Immature natural killer cell (primary cell): ENCODE measurements at regions not wholly inside any gene's neighbourhood (a gene's known extent, or its start where the extent isn't known, plus 50 kb on each side); places are given as distances from the start of the nearest gene placed in this dataset.
A peak's percentile ranks its signal among the peaks of the same experiment; 100 is the strongest.
"Not testable (repeated sequence)": the region's sequence is repeated elsewhere in the genome, so short reads cannot be mapped to it uniquely, and the experiment has no call there.

Experiments used
- DNase-seq, 3 donors: peaks; one replicate each; pipeline ENCODE4 v3.0.0; 2022; ENCODE audit warnings: mixed read lengths in 1 of 3
- H3K27ac Mint-ChIP-seq, 6 donors: one replicate each; pipeline ENCODE4 v1.8.0; 2020; ENCODE audit warnings: mixed read lengths in 6 of 6, mild to moderate bottlenecking in 5 of 6, inconsistent platforms in 4 of 6, moderate library complexity in 3 of 6
- H3K27me3 Mint-ChIP-seq, 3 donors: one replicate each; pipeline ENCODE4 v1.8.0; 2020 to 2021; ENCODE audit warnings: low read depth in 3 of 3, mild to moderate bottlenecking in 3 of 3, mixed read lengths in 3 of 3, moderate library complexity in 3 of 3, inconsistent platforms in 1 of 3
- H3K36me3 Mint-ChIP-seq, 3 donors: one replicate each; pipeline ENCODE4 v1.8.0; 2020; ENCODE audit warnings: mixed read lengths in 3 of 3, inconsistent platforms in 2 of 3, mild to moderate bottlenecking in 2 of 3
- H3K4me1 Mint-ChIP-seq, 2 donors: one replicate each; pipeline ENCODE4 v1.8.0; 2020; ENCODE audit warnings: inconsistent platforms in 2 of 2, mild to moderate bottlenecking in 2 of 2, mixed read lengths in 2 of 2, moderate library complexity in 1 of 2
- H3K4me3 Mint-ChIP-seq, 5 donors: one replicate each; pipeline ENCODE4 v1.8.0; 2020; ENCODE audit warnings: mild to moderate bottlenecking in 5 of 5, mixed read lengths in 5 of 5, inconsistent platforms in 3 of 5, moderate library complexity in 3 of 5
- H3K9me3 Mint-ChIP-seq, 6 donors: one replicate each; pipeline ENCODE4 v1.8.0; 2020; ENCODE audit warnings: mild to moderate bottlenecking in 6 of 6, mixed read lengths in 6 of 6, inconsistent platforms in 4 of 6, moderate library complexity in 3 of 6

DNA sequence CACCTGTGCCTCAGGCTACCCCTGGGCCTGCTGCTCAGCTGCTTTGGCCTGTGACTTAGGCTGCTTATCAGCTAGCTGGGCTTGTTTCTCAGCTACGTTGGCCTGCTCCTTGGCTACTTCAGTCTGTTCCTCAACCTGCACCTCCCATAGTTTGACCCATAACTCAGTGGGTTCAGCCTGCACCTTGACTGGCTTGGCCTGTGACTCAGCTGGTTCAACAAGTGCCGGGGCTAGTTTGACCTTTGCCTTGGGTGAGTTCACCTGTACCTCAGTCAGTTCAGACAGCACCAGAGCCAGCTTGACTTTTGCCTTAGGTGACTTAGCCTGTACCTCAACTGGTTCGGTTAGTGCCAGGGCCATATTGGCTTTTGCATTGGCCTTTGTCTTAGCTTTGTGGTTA lies 171.2 kb downstream of the MSN start:
- no peak for DNase-seq
- H3K36me3 Mint-ChIP-seq: no peaks in the 10 kb centered on the region
- peaks cover 0 to 5% (median 0%) of the 10 kb centered on the region in 6 donors for H3K9me3 Mint-ChIP-seq
- peaks cover 0 to 7% (median 2%) of the 10 kb centered on the region in 3 donors for H3K27me3 Mint-ChIP-seq
- no peak overlapping the region for H3K4me3 Mint-ChIP-seq
- no peak overlapping the region for H3K27ac Mint-ChIP-seq
- no peaks in the 10 kb centered on the region for H3K4me1 Mint-ChIP-seq

DNA sequence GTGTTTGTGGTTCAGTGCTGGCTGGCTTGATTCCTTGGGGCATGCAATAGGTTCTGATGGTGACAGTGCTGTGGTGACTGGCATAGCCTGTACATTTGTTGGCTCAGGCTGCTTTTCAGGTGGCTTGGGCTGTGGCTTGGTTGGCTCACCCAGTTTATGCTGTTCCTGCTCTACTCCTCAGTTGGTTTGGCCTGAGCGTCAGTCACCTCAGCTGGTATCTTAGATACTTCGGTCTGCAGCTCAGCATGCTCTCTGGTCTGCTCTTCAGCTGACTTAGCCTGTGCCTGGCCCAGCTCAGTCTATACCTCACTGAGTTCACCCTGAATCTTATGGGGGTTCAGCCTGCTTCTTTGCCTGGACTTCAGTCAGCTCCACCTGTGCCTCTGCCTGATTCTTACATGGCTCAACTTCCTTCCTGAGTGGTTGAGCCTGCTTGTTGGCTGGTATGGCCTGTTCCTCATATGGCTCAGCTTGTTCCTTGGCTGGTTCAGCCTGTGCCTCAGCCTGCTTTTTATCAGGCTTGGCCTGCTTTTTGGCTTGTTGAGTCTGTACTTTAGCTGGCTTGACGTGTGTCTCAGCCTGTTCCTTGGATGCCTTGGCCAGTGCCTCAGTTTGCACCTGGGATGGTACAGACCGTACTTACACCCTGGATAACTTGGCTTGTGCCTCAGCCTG lies 170.6 kb downstream of the MSN start:
- Mint-ChIP-seq H3K36me3 (no peaks in the 10 kb centered on the region), H3K4me1 (no peaks in the 10 kb centered on the region), H3K9me3 (peaks cover 0 to 5% (median 0%) of the 10 kb centered on the region in 6 donors), H3K27me3 (peaks cover 0 to 7% (median 2%) of the 10 kb centered on the region in 3 donors), H3K27ac (no peak overlapping the region), H3K4me3 (no peak overlapping the region)
- no peak for DNase-seq

DNA sequence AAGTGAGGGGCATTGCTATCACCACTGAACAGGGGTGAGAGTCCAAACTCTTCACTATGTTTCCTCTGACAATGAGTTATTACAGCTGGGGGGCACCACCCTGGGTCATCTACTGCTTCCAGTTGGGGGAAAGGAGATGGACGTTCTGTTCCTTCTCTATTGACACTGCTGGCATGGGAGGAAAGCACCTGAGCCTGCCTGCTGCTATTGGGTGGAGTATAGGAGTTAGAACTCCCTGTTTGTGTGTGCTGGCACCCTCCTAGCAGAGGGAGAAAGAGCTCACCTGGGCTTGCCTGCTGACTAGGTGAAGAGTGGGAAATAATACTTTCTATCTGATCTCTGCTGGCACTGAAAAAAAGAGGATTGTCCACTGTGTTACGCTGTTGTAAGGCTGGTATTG lies 163.8 kb downstream of the MSN start:
- H3K27ac Mint-ChIP-seq: no peak overlapping the region
- H3K4me3 Mint-ChIP-seq: no peak overlapping the region
- DNase-seq: no peak
- H3K9me3 Mint-ChIP-seq: peaks cover 0 to 5% (median 0%) of the 10 kb centered on the region in 6 donors
- no peaks in the 10 kb centered on the region for H3K36me3 Mint-ChIP-seq
- no peaks in the 10 kb centered on the region for H3K4me1 Mint-ChIP-seq
- peaks cover 0 to 7% (median 4%) of the 10 kb centered on the region in 3 donors for H3K27me3 Mint-ChIP-seq

DNA sequence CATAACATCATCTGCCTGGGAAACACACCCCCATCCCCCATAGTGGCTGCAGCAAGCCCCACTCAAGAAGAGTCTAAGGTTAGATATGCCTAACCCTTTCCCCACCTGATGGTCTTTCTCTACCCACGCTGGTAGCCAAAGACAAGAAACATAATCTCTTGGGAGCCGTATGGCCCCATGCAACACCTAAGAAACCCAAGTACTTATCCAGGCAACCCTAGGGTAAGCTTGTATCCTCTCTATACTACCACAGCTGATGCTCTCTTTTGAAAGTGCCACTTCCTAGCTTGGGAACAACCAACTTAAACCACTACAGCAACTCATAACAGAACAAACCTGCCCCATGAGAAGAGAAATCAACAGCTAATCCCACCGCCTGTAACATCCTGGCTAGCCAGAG lies 161.1 kb downstream of the MSN start:
- Mint-ChIP-seq H3K27me3 (peaks cover 3 to 6% (median 5%) of the 10 kb centered on the region in 3 donors), H3K9me3 (no peaks in the 10 kb centered on the region), H3K27ac (no peak overlapping the region), H3K36me3 (no peaks in the 10 kb centered on the region), H3K4me3 (no peak overlapping the region), H3K4me1 (no peaks in the 10 kb centered on the region)
- DNase-seq: no peak

DNA sequence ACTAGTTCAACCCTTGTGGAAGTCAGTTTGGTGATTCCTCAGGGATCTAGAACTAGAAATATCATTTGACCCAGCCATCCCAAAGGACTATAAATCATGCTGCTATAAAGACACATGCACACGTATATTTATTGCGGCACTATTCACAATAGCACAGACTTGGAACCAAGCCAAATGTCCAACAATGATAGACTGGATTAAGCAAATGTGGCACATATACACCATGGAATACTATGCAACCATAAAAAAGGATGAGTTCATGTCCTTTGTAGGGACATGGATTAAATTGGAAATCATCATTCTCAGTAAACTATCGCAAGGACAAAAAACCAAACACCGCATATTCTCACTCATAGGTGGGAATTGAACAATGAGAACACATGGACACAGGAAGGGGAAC lies 157.8 kb downstream of the MSN start:
- H3K27ac Mint-ChIP-seq, H3K4me3 Mint-ChIP-seq, H3K36me3 Mint-ChIP-seq, H3K9me3 Mint-ChIP-seq, DNase-seq: not testable (repeated sequence)
- Mint-ChIP-seq H3K27me3 (peaks cover 3 to 13% (median 6%) of the 10 kb centered on the region in 3 donors), H3K4me1 (peaks cover 4 to 18% of the 10 kb centered on the region in 2 donors)

DNA sequence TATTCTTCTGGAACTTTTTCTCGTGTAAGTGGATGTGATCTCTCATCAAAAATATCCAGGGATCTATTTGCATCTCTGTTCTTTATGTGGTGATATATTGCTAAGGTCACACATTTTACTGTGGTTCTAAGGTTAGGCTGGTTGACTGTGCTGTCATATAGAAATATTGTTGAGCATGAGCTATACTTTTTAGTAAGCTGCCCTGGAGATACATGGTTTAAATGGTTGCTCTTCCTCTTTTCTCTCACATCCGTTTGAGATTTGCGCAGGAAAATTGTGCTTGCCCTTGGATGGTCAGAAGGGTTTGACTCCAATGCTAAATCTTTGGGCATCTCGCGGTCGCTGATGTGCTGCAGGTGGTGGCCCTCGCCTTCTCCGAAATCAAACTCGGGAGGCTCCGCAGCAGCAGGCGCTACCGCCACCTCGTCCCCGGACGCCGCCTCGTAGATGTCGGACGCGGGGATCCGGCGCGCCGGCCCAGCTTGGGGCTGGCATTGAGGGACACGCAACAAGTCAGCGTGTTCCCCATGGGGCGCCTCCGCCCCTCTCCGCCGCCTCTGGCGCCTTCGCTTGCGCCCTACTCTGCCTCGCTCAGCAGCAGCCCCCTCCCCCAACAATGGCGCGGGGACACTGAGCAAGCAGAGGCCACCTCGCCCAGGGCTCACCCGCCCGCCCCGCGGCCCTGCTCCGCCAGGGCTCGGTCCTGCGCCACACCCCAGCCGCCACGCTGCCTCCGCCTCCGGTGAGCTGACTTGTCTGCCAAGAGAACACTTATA lies 154.5 kb downstream of the MSN start:
- peak overlapping the region; percentile 74 to 82 (median 76) for H3K4me3 Mint-ChIP-seq
- DNase-seq: peak; percentile 14 to 21 (median 20)
- peaks cover 4 to 18% of the 10 kb centered on the region in 2 donors for H3K4me1 Mint-ChIP-seq
- no peaks in the 10 kb centered on the region for H3K36me3 Mint-ChIP-seq
- H3K27ac Mint-ChIP-seq: peak overlapping the region in 1 of 6 donors; percentile 50
- peaks cover 0 to 12% (median 3%) of the 10 kb centered on the region in 3 donors for H3K27me3 Mint-ChIP-seq
- H3K9me3 Mint-ChIP-seq: peaks cover 0 to 3% (median 0%) of the 10 kb centered on the region in 6 donors

DNA sequence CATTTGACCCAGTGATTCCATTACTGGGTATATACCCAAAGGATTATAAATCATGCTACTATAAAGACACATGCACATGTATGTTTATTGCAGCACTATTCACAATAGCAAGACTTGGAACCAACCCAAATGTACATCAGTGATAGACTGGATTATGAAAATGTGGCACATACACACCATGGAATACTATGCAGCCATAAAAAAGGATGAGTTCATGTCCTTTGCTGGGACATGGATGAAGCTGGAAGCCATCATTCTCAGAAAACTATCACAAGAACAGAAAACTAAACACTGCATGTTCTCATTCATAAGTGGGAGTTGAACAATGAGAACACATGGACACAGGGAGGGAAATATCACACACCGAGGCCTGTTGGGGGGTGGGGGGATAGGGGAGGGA lies 152.5 kb downstream of the MSN start:
- DNase-seq, H3K4me3 Mint-ChIP-seq, H3K9me3 Mint-ChIP-seq, H3K27ac Mint-ChIP-seq, H3K36me3 Mint-ChIP-seq: not testable (repeated sequence)
- peaks cover 4 to 18% of the 10 kb centered on the region in 2 donors for H3K4me1 Mint-ChIP-seq
- peaks cover 3 to 19% (median 3%) of the 10 kb centered on the region in 3 donors for H3K27me3 Mint-ChIP-seq

DNA sequence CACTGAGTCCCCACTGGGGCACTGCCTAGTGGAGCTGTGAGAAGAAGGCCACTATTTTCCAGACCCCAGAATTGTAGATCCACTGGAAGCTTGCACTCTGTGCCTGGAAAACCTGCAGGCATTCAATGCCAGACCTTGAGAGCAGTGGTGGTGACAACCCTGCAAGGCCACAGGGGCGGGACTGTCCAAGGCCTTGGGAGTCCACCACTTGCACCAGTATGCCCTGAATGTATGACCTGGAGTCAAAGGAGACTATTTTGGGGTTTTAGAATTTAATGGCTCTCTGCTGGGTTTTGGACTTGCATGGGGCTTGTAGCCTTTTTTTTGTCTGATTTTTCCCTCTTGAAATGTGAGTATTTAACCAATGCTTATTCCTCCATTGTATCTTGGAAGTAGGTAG lies 145.8 kb downstream of the MSN start:
- Mint-ChIP-seq H3K27me3 (peaks cover 0 to 9% (median 6%) of the 10 kb centered on the region in 3 donors), H3K4me3 (no peak overlapping the region)

DNA sequence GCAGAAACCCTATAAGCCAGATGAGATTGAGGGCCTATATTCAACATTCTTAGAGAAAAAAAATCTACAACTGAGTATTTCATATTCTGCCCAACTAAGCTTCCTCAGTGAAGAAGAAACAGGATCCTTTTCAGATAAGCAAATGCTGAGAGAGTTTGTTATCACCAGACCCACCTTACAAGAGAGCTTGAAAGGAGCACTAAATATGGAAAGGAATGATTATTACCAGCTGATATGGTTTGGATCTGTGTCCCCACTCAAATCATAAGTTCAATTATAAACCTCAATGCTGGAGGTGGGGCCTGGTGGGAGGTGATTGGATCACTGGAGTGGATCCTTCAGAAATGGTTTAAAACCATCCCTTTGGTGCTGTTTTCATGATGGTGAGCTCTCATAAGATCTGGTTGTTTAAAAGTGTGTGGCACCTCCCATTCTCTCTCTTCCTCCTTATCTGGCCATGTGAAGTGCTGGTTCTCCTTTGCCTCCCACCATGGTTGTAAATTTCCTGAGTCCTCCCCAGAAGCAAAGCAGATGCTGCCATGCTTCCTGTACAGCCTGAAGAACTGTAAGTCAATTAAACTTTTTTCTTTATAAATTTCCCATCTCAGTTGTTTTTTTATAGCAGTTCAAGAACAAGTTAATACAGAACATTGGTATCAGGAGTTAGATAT lies 144.2 kb downstream of the MSN start:
- peaks cover 4 to 13% (median 11%) of the 10 kb centered on the region in 3 donors for H3K36me3 Mint-ChIP-seq
- no peaks in the 10 kb centered on the region for H3K4me1 Mint-ChIP-seq
- peaks cover 2 to 6% (median 5%) of the 10 kb centered on the region in 3 donors for H3K27me3 Mint-ChIP-seq
- H3K4me3 Mint-ChIP-seq: no peak overlapping the region
- no peak for DNase-seq
- H3K27ac Mint-ChIP-seq: no peak overlapping the region
- H3K9me3 Mint-ChIP-seq: peaks cover 0 to 15% (median 2%) of the 10 kb centered on the region in 6 donors

More for the DNA sequence above, 145.8 kb downstream of the MSN start:
- no peaks in the 10 kb centered on the region for H3K4me1 Mint-ChIP-seq
- no peak for DNase-seq
- no peak overlapping the region for H3K27ac Mint-ChIP-seq
- peaks cover 0 to 15% (median 2%) of the 10 kb centered on the region in 6 donors for H3K9me3 Mint-ChIP-seq
- H3K36me3 Mint-ChIP-seq: peaks cover 4 to 13% (median 11%) of the 10 kb centered on the region in 3 donors
